ACC112 (cell line): ENCODE measurements at regions not wholly inside any gene's neighbourhood (a gene's known extent, or its start where the extent isn't known, plus 50 kb on each side); places are given as distances from the start of the nearest gene placed in this dataset.

ENCODE experiments used
- H2AFZ ChIP-seq: fragments of 200-600 bp; sonication (generic); one replicate; pipeline ENCODE4 v1.6.0; 2017; ENCODE audit warnings: antibody characterized with exemption, low read length; ENCODE audit not compliant: unreplicated experiment
- H3K27ac ChIP-seq: fragments of 200-600 bp; sonication (generic); 2 replicates; pipeline ENCODE4 v1.5.1; 2014; ENCODE audit warnings: low read depth, mild to moderate bottlenecking, antibody characterized with exemption, low read length, moderate library complexity
- H3K27me3 ChIP-seq: fragments of 200-600 bp; sonication (generic); 2 replicates; pipeline ENCODE4 v1.6.1; 2014; ENCODE audit warnings: mild to moderate bottlenecking, antibody characterized with exemption, low read length, moderate library complexity, mixed read lengths; ENCODE audit not compliant: insufficient read depth
- H3K36me3 ChIP-seq: fragments of 200-600 bp; sonication (generic); 2 replicates; pipeline ENCODE4 v1.6.1; 2016; ENCODE audit warnings: mild to moderate bottlenecking, antibody characterized with exemption, low read length, moderate library complexity, mixed read lengths; ENCODE audit not compliant: insufficient read depth
- H3K4me1 ChIP-seq: fragments of 200-600 bp; sonication (generic); one replicate; pipeline ENCODE4 v1.6.1; 2016; ENCODE audit warnings: low read length, mixed read lengths; ENCODE audit not compliant: insufficient read depth, unreplicated experiment, control insufficient read depth
- H3K4me3 ChIP-seq: fragments of 200-600 bp; sonication (generic); 2 replicates; pipeline ENCODE4 v1.5.1; 2014; ENCODE audit warnings: mild to moderate bottlenecking, low read depth, low read length
- H3K79me2 ChIP-seq: fragments of 200-600 bp; sonication (generic); one replicate; pipeline ENCODE4 v1.6.0; 2016; ENCODE audit warnings: low read length; ENCODE audit not compliant: control insufficient read depth, unreplicated experiment, insufficient read depth

- H3K36me3 ChIP-seq, result no peaks in the 10 kb centered on the region
- H3K4me3 ChIP-seq, result no peak overlapping the region
- H3K4me1 ChIP-seq, result no peaks in the 10 kb centered on the region
- H2AFZ ChIP-seq, result no peak overlapping the region
- H3K27ac ChIP-seq, result no peak overlapping the region
- no peaks in the 10 kb centered on the region for H3K79me2 ChIP-seq
- H3K27me3 ChIP-seq, result no peaks in the 10 kb centered on the region
These were observed 961.9 kb downstream of the TMEM121 start for GRCh38 chr14:106488291-106488690.

GRCh38 chr14:106489112-106489881 lies 962.9 kb downstream of the TMEM121 start:
- H3K27ac ChIP-seq, result no peak overlapping the region
- H3K4me1 ChIP-seq, result no peaks in the 10 kb centered on the region
- H3K79me2 ChIP-seq, result no peaks in the 10 kb centered on the region
- no peak overlapping the region for H3K4me3 ChIP-seq
- no peak overlapping the region for H2AFZ ChIP-seq
- no peaks in the 10 kb centered on the region for H3K27me3 ChIP-seq
- H3K36me3 ChIP-seq, result no peaks in the 10 kb centered on the region

GRCh38 chr14:106490442-106490841 lies 964.1 kb downstream of the TMEM121 start:
- Histone ChIP-seq H3K4me3 (no peak overlapping the region), H3K27me3 (no peaks in the 10 kb centered on the region), H2AFZ (no peak overlapping the region), H3K79me2 (no peaks in the 10 kb centered on the region), H3K4me1 (no peaks in the 10 kb centered on the region), H3K36me3 (no peaks in the 10 kb centered on the region), H3K27ac (no peak overlapping the region)

- no peak overlapping the region for H2AFZ ChIP-seq
- H3K36me3 ChIP-seq, result no peaks in the 10 kb centered on the region
- H3K27ac ChIP-seq, result no peak overlapping the region
- H3K79me2 ChIP-seq, result no peaks in the 10 kb centered on the region
- no peaks in the 10 kb centered on the region for H3K27me3 ChIP-seq
- no peaks in the 10 kb centered on the region for H3K4me1 ChIP-seq
- H3K4me3 ChIP-seq, result no peak overlapping the region
These were observed 965.5 kb downstream of the TMEM121 start for GRCh38 chr14:106491851-106492250.

- Histone ChIP-seq H3K4me3 (no peak overlapping the region), H3K79me2 (no peaks in the 10 kb centered on the region), H3K27ac (no peak overlapping the region), H3K36me3 (no peaks in the 10 kb centered on the region), H3K27me3 (no peaks in the 10 kb centered on the region), H3K4me1 (no peaks in the 10 kb centered on the region), H2AFZ (no peak overlapping the region)
These were observed 967.8 kb downstream of the TMEM121 start for GRCh38 chr14:106493962-106494823.

- Histone ChIP-seq H3K27ac (no peak overlapping the region), H3K27me3 (no peaks in the 10 kb centered on the region), H3K4me1 (no peaks in the 10 kb centered on the region), H3K4me3 (no peak overlapping the region), H2AFZ (no peak overlapping the region), H3K79me2 (no peaks in the 10 kb centered on the region), H3K36me3 (no peaks in the 10 kb centered on the region)
These were observed 974.2 kb downstream of the TMEM121 start for GRCh38 chr14:106500571-106500970.

GRCh38 chr14:106501898-106502297 lies 975.5 kb downstream of the TMEM121 start:
- Histone ChIP-seq H3K4me1 (no peaks in the 10 kb centered on the region), H3K79me2 (no peaks in the 10 kb centered on the region), H3K36me3 (no peaks in the 10 kb centered on the region), H3K27ac (no peak overlapping the region), H3K27me3 (no peaks in the 10 kb centered on the region), H3K4me3 (no peak overlapping the region), H2AFZ (no peak overlapping the region)

- no peak overlapping the region for H3K27ac ChIP-seq
- no peaks in the 10 kb centered on the region for H3K79me2 ChIP-seq
- H3K4me3 ChIP-seq, result no peak overlapping the region
- no peaks in the 10 kb centered on the region for H3K4me1 ChIP-seq
- no peak overlapping the region for H2AFZ ChIP-seq
- no peaks in the 10 kb centered on the region for H3K36me3 ChIP-seq
- H3K27me3 ChIP-seq, result no peaks in the 10 kb centered on the region
These were observed 979.0 kb downstream of the TMEM121 start for GRCh38 chr14:106505366-106505765.

GRCh38 chr14:106506881-106507305 lies 980.5 kb downstream of the TMEM121 start:
- Histone ChIP-seq H3K27ac (no peak overlapping the region), H2AFZ (no peak overlapping the region), H3K36me3 (no peaks in the 10 kb centered on the region), H3K4me1 (no peaks in the 10 kb centered on the region), H3K79me2 (no peaks in the 10 kb centered on the region), H3K27me3 (no peaks in the 10 kb centered on the region), H3K4me3 (no peak overlapping the region)

- Histone ChIP-seq H3K4me3 (no peak overlapping the region), H3K4me1 (no peaks in the 10 kb centered on the region), H3K36me3 (no peaks in the 10 kb centered on the region), H2AFZ (no peak overlapping the region), H3K27ac (no peak overlapping the region), H3K27me3 (no peaks in the 10 kb centered on the region), H3K79me2 (no peaks in the 10 kb centered on the region)
These were observed 981.0 kb downstream of the TMEM121 start for GRCh38 chr14:106507354-106507753.

- no peak overlapping the region for H2AFZ ChIP-seq
- no peaks in the 10 kb centered on the region for H3K79me2 ChIP-seq
These were observed 981.8 kb downstream of the TMEM121 start for GRCh38 chr14:106508216-106508615.

More at GRCh38 chr14:106508216-106508615, 981.8 kb downstream of the TMEM121 start:
- Histone ChIP-seq H3K27ac (no peak overlapping the region), H3K4me3 (no peak overlapping the region), H3K27me3 (no peaks in the 10 kb centered on the region), H3K4me1 (no peaks in the 10 kb centered on the region), H3K36me3 (no peaks in the 10 kb centered on the region)
